ENCODE measurements at regions not wholly inside any gene's neighbourhood (a gene's known extent, or its start where the extent isn't known, plus 50 kb on each side); places are given as distances from the start of the nearest gene placed in this dataset.

GRCh38 chrX:8273451-8273895, 102.4 kb upstream of the VCX2 start:
- Histone ChIP-seq H3K9ac (ENCODE audit: control insufficient read depth, extremely low read depth, insufficient read depth, low read length) (no peak overlapping the region), H2AFZ (ENCODE audit: control insufficient read depth, low read length) (no peak overlapping the region), H3K4me1 (ENCODE audit: control insufficient read depth, extremely low read depth, insufficient read depth, low read length) (no peaks in the 10 kb centered on the region), H3K27me3 (ENCODE audit: control insufficient read depth, extremely low read depth, insufficient read depth, low read length) (no peaks in the 10 kb centered on the region), H3K4me2 (ENCODE audit: control insufficient read depth, extremely low read depth, insufficient read depth, low read depth, low read length) (no peak overlapping the region), H3K36me3 (ENCODE audit: control insufficient read depth in 2 of 2, extremely low read depth in 1 of 2, insufficient read depth in 2 of 2, low read length in 2 of 2) (no peaks in the 10 kb centered on the region), H3K4me3 (ENCODE audit: control insufficient read depth in 2 of 3, extremely low read depth in 1 of 3, insufficient read depth in 2 of 3, low read depth in 1 of 3, low read length in 3 of 3) (no peak overlapping the region), H3K79me2 (ENCODE audit: control insufficient read depth, insufficient read depth, low read length) (no peaks in the 10 kb centered on the region), H4K20me1 (ENCODE audit: control insufficient read depth, extremely low read depth, insufficient read depth, low read length) (no peaks in the 10 kb centered on the region), H3K9me3 (ENCODE audit: control insufficient read depth, low read depth, low read length) (peaks cover 4% of the 10 kb centered on the region), H3K9me1 (ENCODE audit: control insufficient read depth, extremely low read depth, insufficient read depth, low read length) (no peaks in the 10 kb centered on the region), H3K27ac (ENCODE audit: control insufficient read depth, insufficient read depth, low read length) (no peak overlapping the region)
- no peak for TF ChIP-seq EZH2 (IDR thresholded peaks at IDR 0.05; ENCODE audit: low read length)
- no peak for TF ChIP-seq CTCF (optimal IDR thresholded peaks at IDR 0.05 in 1 of 3, IDR thresholded peaks at IDR 0.05 in 1 of 3, conservative IDR thresholded peaks at IDR 0.05 in 1 of 3; ENCODE audit: extremely low read depth in 1 of 3, insufficient read depth in 2 of 3, low read length in 3 of 3)
- FAIRE-seq, result no peak
- dilution Hi-C loops (cut with MboI; ENCODE audit: extremely low pct_ligation_motif_present, low sequenced_read_pairs), result no loop called here
- no peak for DNase-seq (ENCODE audit: low read depth, low spot score)

- dilution Hi-C loops (cut with MboI; ENCODE audit: extremely low pct_ligation_motif_present, low sequenced_read_pairs), result no loop called here
- Histone ChIP-seq H3K27me3 (ENCODE audit: control insufficient read depth, extremely low read depth, insufficient read depth, low read length) (no peaks in the 10 kb centered on the region), H3K9ac (ENCODE audit: control insufficient read depth, extremely low read depth, insufficient read depth, low read length) (no peak overlapping the region), H3K4me1 (ENCODE audit: control insufficient read depth, extremely low read depth, insufficient read depth, low read length) (no peaks in the 10 kb centered on the region), H4K20me1 (ENCODE audit: control insufficient read depth, extremely low read depth, insufficient read depth, low read length) (no peaks in the 10 kb centered on the region), H3K79me2 (ENCODE audit: control insufficient read depth, insufficient read depth, low read length) (no peaks in the 10 kb centered on the region), H3K27ac (ENCODE audit: control insufficient read depth, insufficient read depth, low read length) (no peak overlapping the region), H3K36me3 (ENCODE audit: control insufficient read depth in 2 of 2, extremely low read depth in 1 of 2, insufficient read depth in 2 of 2, low read length in 2 of 2) (no peaks in the 10 kb centered on the region), H2AFZ (ENCODE audit: control insufficient read depth, low read length) (no peak overlapping the region), H3K9me1 (ENCODE audit: control insufficient read depth, extremely low read depth, insufficient read depth, low read length) (no peaks in the 10 kb centered on the region), H3K4me2 (ENCODE audit: control insufficient read depth, extremely low read depth, insufficient read depth, low read depth, low read length) (no peak overlapping the region), H3K4me3 (ENCODE audit: control insufficient read depth in 2 of 3, extremely low read depth in 1 of 3, insufficient read depth in 2 of 3, low read depth in 1 of 3, low read length in 3 of 3) (no peak overlapping the region), H3K9me3 (ENCODE audit: control insufficient read depth, low read depth, low read length) (peaks cover 6% of the 10 kb centered on the region)
- no peak for FAIRE-seq
- TF ChIP-seq EZH2 (IDR thresholded peaks at IDR 0.05; ENCODE audit: low read length) (no peak), CTCF (optimal IDR thresholded peaks at IDR 0.05 in 1 of 3, IDR thresholded peaks at IDR 0.05 in 1 of 3, conservative IDR thresholded peaks at IDR 0.05 in 1 of 3; ENCODE audit: extremely low read depth in 1 of 3, insufficient read depth in 2 of 3, low read length in 3 of 3) (no peak)
- DNase-seq (ENCODE audit: low read depth, low spot score), result no peak
These were observed 103.1 kb upstream of the VCX2 start for GRCh38 chrX:8274170-8274569.
